IMR-90 (cell line): ENCODE measurements at regions not wholly inside any gene's neighbourhood (a gene's known extent, or its start where the extent isn't known, plus 50 kb on each side); places are given as distances from the start of the nearest gene placed in this dataset.

Experiments used
- BHLHE40 ChIP-seq: fragments of 150-350 bp; IDR thresholded peaks from 2 replicates; pipeline ENCODE4 v1.6.1; 2016; ENCODE audit warnings: mild to moderate bottlenecking, low read depth, low read length
- CEBPB ChIP-seq: IDR thresholded peaks from 2 replicates; pipeline ENCODE4 v1.6.1; 2012; ENCODE audit warnings: low read depth, low read length, improper control_type of control experiment
- FOS ChIP-seq: fragments of 150-350 bp; IDR thresholded peaks from 2 replicates; pipeline ENCODE4 v1.6.1; 2016; ENCODE audit warnings: low read depth, low read length
- MAFK ChIP-seq: IDR thresholded peaks from 2 replicates; pipeline ENCODE4 v1.6.1; 2012; ENCODE audit warnings: low read depth, low read length, improper control_type of control experiment
- MAZ ChIP-seq: IDR thresholded peaks from 2 replicates; pipeline ENCODE4 v1.6.1; 2012; ENCODE audit warnings: low read depth, mild to moderate bottlenecking, low read length, improper control_type of control experiment, moderate library complexity, borderline replicate concordance
- MXI1 ChIP-seq: IDR thresholded peaks from 2 replicates; pipeline ENCODE4 v1.6.1; 2012; ENCODE audit warnings: low read depth, mild to moderate bottlenecking, low read length, moderate library complexity, borderline replicate concordance
- NFE2L2 ChIP-seq: fragments of 150-350 bp; IDR thresholded peaks from 2 replicates; pipeline ENCODE4 v1.6.1; 2016; ENCODE audit warnings: low read depth, mild to moderate bottlenecking, low read length
- POLR2A ChIP-seq: IDR thresholded peaks from 2 replicates; pipeline ENCODE4 v1.6.1; 2012; ENCODE audit warnings: mild to moderate bottlenecking, low read depth, low read length
- RAD21 ChIP-seq: IDR thresholded peaks from 2 replicates; pipeline ENCODE4 v1.6.1; 2012; ENCODE audit warnings: low read length, improper control_type of control experiment
- RFX5 ChIP-seq: IDR thresholded peaks from 2 replicates; pipeline ENCODE4 v1.8.0; 2012; ENCODE audit warnings: low read depth, mild to moderate bottlenecking, low read length, moderate library complexity
- TF ChIP-seq, protein P1 (sequence below): conservative IDR thresholded peaks from 2 replicates; pipeline ENCODE4 v1.5.1; 2012; ENCODE audit warnings: mild to moderate bottlenecking, low read depth, low read length, improper control_type of control experiment
- TF ChIP-seq, protein P2 (sequence below): fragments of 150-350 bp; IDR thresholded peaks from 2 replicates; pipeline ENCODE4 v1.6.1; 2017; ENCODE audit warnings: mild to moderate bottlenecking, antibody characterized with exemption, low read length, low read depth
- TF ChIP-seq, protein P3 (sequence below): fragments of 150-350 bp; IDR thresholded peaks from 2 replicates; pipeline ENCODE4 v1.6.1; 2016; ENCODE audit warnings: low read depth, mild to moderate bottlenecking, low read length, moderate library complexity, borderline replicate concordance

DNA sequence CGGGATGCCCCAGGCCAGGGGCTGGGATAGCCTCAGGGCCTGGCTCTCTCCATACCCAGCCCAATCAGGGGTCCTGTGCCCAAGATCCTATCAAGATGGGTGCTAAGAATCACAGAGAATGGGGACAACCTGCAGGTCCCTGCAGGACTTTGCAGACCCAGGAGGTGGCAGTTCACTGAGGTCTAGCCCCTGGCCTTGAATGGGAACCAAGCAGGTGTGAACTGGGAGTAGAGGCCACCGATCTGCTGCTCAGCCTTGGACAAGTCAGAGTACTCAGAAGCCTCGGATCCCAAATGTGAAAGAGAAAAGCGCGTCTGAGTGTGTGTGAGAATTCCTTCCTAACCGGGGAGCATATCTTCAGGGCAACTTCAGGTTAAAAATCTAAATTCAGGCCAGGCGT lies 76.2 kb downstream of the ARL6IP4 start:
- TF ChIP-seq, protein P1, sequence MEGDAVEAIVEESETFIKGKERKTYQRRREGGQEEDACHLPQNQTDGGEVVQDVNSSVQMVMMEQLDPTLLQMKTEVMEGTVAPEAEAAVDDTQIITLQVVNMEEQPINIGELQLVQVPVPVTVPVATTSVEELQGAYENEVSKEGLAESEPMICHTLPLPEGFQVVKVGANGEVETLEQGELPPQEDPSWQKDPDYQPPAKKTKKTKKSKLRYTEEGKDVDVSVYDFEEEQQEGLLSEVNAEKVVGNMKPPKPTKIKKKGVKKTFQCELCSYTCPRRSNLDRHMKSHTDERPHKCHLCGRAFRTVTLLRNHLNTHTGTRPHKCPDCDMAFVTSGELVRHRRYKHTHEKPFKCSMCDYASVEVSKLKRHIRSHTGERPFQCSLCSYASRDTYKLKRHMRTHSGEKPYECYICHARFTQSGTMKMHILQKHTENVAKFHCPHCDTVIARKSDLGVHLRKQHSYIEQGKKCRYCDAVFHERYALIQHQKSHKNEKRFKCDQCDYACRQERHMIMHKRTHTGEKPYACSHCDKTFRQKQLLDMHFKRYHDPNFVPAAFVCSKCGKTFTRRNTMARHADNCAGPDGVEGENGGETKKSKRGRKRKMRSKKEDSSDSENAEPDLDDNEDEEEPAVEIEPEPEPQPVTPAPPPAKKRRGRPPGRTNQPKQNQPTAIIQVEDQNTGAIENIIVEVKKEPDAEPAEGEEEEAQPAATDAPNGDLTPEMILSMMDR = no peak
- TF ChIP-seq POLR2A (no peak), MXI1 (no peak), RFX5 (no peak), RAD21 (no peak), FOS (no peak), CEBPB (no peak), MAFK (no peak), MAZ (no peak), NFE2L2 (no peak), BHLHE40 (no peak)
- TF ChIP-seq, protein P2, sequence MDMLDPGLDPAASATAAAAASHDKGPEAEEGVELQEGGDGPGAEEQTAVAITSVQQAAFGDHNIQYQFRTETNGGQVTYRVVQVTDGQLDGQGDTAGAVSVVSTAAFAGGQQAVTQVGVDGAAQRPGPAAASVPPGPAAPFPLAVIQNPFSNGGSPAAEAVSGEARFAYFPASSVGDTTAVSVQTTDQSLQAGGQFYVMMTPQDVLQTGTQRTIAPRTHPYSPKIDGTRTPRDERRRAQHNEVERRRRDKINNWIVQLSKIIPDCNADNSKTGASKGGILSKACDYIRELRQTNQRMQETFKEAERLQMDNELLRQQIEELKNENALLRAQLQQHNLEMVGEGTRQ = no peak
- TF ChIP-seq, protein P3, sequence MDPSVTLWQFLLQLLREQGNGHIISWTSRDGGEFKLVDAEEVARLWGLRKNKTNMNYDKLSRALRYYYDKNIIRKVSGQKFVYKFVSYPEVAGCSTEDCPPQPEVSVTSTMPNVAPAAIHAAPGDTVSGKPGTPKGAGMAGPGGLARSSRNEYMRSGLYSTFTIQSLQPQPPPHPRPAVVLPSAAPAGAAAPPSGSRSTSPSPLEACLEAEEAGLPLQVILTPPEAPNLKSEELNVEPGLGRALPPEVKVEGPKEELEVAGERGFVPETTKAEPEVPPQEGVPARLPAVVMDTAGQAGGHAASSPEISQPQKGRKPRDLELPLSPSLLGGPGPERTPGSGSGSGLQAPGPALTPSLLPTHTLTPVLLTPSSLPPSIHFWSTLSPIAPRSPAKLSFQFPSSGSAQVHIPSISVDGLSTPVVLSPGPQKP = no peak
